ENCODE measurements at regions not wholly inside any gene's neighbourhood (a gene's known extent, or its start where the extent isn't known, plus 50 kb on each side); places are given as distances from the start of the nearest gene placed in this dataset.

- DNase-seq = no peak
These were observed 66.7 kb downstream of the BARHL2 start for GRCh38 chr1:90650401-90650800.

GRCh38 chr1:90640325-90640724 is 76.8 kb downstream of the BARHL2 start:
- no peak for DNase-seq

GRCh38 chr1:90622666-90623065 is 94.4 kb downstream of the BARHL2 start:
- DNase-seq = no peak

- DNase-seq = no peak
These were observed 95.1 kb downstream of the BARHL2 start for GRCh38 chr1:90621986-90622385.

- no peak for DNase-seq
These were observed 100.7 kb downstream of the BARHL2 start for GRCh38 chr1:90616395-90616794.

- DNase-seq = no peak
These were observed 102.2 kb downstream of the BARHL2 start for GRCh38 chr1:90614872-90615271.

- DNase-seq = no peak
These were observed 103.7 kb downstream of the BARHL2 start for GRCh38 chr1:90613371-90613770.

- no peak for DNase-seq
These were observed 105.1 kb downstream of the BARHL2 start for GRCh38 chr1:90612033-90612432.

- DNase-seq = no peak
These were observed 109.4 kb downstream of the BARHL2 start for GRCh38 chr1:90607736-90608135.

- DNase-seq = no peak
These were observed 112.0 kb downstream of the BARHL2 start for GRCh38 chr1:90605070-90605469.

- DNase-seq = no peak
These were observed 123.8 kb downstream of the BARHL2 start for GRCh38 chr1:90593312-90593711.

- DNase-seq = no peak
These were observed 125.1 kb downstream of the BARHL2 start for GRCh38 chr1:90591970-90592356.

- no peak for DNase-seq
These were observed 125.6 kb downstream of the BARHL2 start for GRCh38 chr1:90591355-90591969.

GRCh38 chr1:90580176-90580575 is 136.9 kb downstream of the BARHL2 start:
- DNase-seq = no peak

GRCh38 chr1:90579212-90579802 is 137.8 kb downstream of the BARHL2 start:
- peak; percentile 23 for DNase-seq

- DNase-seq = no peak
These were observed 142.3 kb downstream of the BARHL2 start for GRCh38 chr1:90574692-90575370.

GRCh38 chr1:90573736-90574135 is 143.4 kb downstream of the BARHL2 start:
- DNase-seq = no peak

- no peak for DNase-seq
These were observed 144.7 kb downstream of the BARHL2 start for GRCh38 chr1:90572446-90572845.

- DNase-seq = no peak
These were observed 148.7 kb downstream of the BARHL2 start for GRCh38 chr1:90568436-90568835.

- no peak for DNase-seq
These were observed 152.9 kb downstream of the BARHL2 start for GRCh38 chr1:90564164-90564563.

GRCh38 chr1:90562892-90563291 is 154.2 kb downstream of the BARHL2 start:
- DNase-seq = no peak

- no peak for DNase-seq
These were observed 155.2 kb downstream of the BARHL2 start for GRCh38 chr1:90561911-90562310.

- no peak for DNase-seq
These were observed 155.9 kb downstream of the BARHL2 start for GRCh38 chr1:90561103-90561783.

Measured in fibroblast of skin of abdomen (primary cell).